OCI-LY1 (cell line): ENCODE measurements at regions not wholly inside any gene's neighbourhood (a gene's known extent, or its start where the extent isn't known, plus 50 kb on each side); places are given as distances from the start of the nearest gene placed in this dataset.

Source experiments
- EZH2 ChIP-seq: fragments of 200-600 bp; sonication (generic), shearing (Covaris generic); IDR thresholded peaks from 2 replicates; pipeline ENCODE4 v1.8.0; 2017; ENCODE audit warnings: borderline replicate concordance, mixed run types, mild to moderate bottlenecking, antibody characterized with exemption, low read length, moderate library complexity, mixed read lengths
- TF ChIP-seq, protein P1 (sequence below): fragments of 200-600 bp; sonication (generic), shearing (Covaris generic); IDR thresholded peaks from 2 replicates; pipeline ENCODE4 v1.5.1; 2017; ENCODE audit warnings: mild to moderate bottlenecking, antibody characterized with exemption, low read length, moderate library complexity, mixed read lengths

GRCh38 chr14:106280876-106281275 is 754.5 kb downstream of the TMEM121 start:
- TF ChIP-seq, protein P1, sequence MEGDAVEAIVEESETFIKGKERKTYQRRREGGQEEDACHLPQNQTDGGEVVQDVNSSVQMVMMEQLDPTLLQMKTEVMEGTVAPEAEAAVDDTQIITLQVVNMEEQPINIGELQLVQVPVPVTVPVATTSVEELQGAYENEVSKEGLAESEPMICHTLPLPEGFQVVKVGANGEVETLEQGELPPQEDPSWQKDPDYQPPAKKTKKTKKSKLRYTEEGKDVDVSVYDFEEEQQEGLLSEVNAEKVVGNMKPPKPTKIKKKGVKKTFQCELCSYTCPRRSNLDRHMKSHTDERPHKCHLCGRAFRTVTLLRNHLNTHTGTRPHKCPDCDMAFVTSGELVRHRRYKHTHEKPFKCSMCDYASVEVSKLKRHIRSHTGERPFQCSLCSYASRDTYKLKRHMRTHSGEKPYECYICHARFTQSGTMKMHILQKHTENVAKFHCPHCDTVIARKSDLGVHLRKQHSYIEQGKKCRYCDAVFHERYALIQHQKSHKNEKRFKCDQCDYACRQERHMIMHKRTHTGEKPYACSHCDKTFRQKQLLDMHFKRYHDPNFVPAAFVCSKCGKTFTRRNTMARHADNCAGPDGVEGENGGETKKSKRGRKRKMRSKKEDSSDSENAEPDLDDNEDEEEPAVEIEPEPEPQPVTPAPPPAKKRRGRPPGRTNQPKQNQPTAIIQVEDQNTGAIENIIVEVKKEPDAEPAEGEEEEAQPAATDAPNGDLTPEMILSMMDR = no peak
- TF ChIP-seq EZH2 = no peak
